Rectal smooth muscle tissue (tissue), 1 donor: ENCODE measurements at regions not wholly inside any gene's neighbourhood (a gene's known extent, or its start where the extent isn't known, plus 50 kb on each side); places are given as distances from the start of the nearest gene placed in this dataset.

Experiments
- H3K27ac ChIP-seq: one replicate; pipeline ENCODE4 v1.7.0; 2013; ENCODE audit warnings: low read depth, low read length, inconsistent platforms
- H3K27me3 ChIP-seq: one replicate; pipeline ENCODE4 v1.7.0; 2013; ENCODE audit warnings: low read length; ENCODE audit not compliant: control insufficient read depth, insufficient read depth
- H3K36me3 ChIP-seq: one replicate; pipeline ENCODE4 v1.7.0; 2013; ENCODE audit warnings: low read length; ENCODE audit not compliant: control insufficient read depth, insufficient read depth
- H3K4me1 ChIP-seq: one replicate; pipeline ENCODE4 v1.7.0; 2013; ENCODE audit warnings: low read length; ENCODE audit not compliant: control insufficient read depth, insufficient read depth
- H3K4me3 ChIP-seq: one replicate; pipeline ENCODE4 v1.7.0; 2013; ENCODE audit warnings: low read length
- H3K9ac ChIP-seq: one replicate; pipeline ENCODE4 v1.7.0; 2013; ENCODE audit warnings: low read length

GRCh38 chr16:6381896-6382295 lies 950.7 kb upstream of the RBFOX1 start:
- no peaks in the 10 kb centered on the region for H3K36me3 ChIP-seq
- H3K4me3 ChIP-seq: no peak overlapping the region
- H3K27me3 ChIP-seq: no peaks in the 10 kb centered on the region
- no peak overlapping the region for H3K9ac ChIP-seq
- no peaks in the 10 kb centered on the region for H3K4me1 ChIP-seq
- no peak overlapping the region for H3K27ac ChIP-seq

GRCh38 chr16:6377956-6378355 lies 954.7 kb upstream of the RBFOX1 start:
- H3K27ac ChIP-seq: no peak overlapping the region
- H3K4me3 ChIP-seq: no peak overlapping the region
- no peak overlapping the region for H3K9ac ChIP-seq
- H3K36me3 ChIP-seq: no peaks in the 10 kb centered on the region
- no peaks in the 10 kb centered on the region for H3K4me1 ChIP-seq
- no peaks in the 10 kb centered on the region for H3K27me3 ChIP-seq

GRCh38 chr16:6375465-6376075 lies 957.1 kb upstream of the RBFOX1 start:
- no peaks in the 10 kb centered on the region for H3K4me1 ChIP-seq
- H3K27ac ChIP-seq: no peak overlapping the region
- H3K4me3 ChIP-seq: no peak overlapping the region
- no peak overlapping the region for H3K9ac ChIP-seq
- no peaks in the 10 kb centered on the region for H3K36me3 ChIP-seq
- no peaks in the 10 kb centered on the region for H3K27me3 ChIP-seq

GRCh38 chr16:6374821-6375220 lies 957.8 kb upstream of the RBFOX1 start:
- H3K27me3 ChIP-seq: no peaks in the 10 kb centered on the region
- H3K36me3 ChIP-seq: no peaks in the 10 kb centered on the region
- H3K4me1 ChIP-seq: no peaks in the 10 kb centered on the region
- no peak overlapping the region for H3K4me3 ChIP-seq
- no peak overlapping the region for H3K27ac ChIP-seq
- no peak overlapping the region for H3K9ac ChIP-seq

GRCh38 chr16:6364846-6365245 lies 967.8 kb upstream of the RBFOX1 start:
- no peak overlapping the region for H3K4me3 ChIP-seq
- no peaks in the 10 kb centered on the region for H3K36me3 ChIP-seq
- no peaks in the 10 kb centered on the region for H3K27me3 ChIP-seq
- no peak overlapping the region for H3K9ac ChIP-seq
- H3K27ac ChIP-seq: no peak overlapping the region
- H3K4me1 ChIP-seq: no peaks in the 10 kb centered on the region

- H3K4me3 ChIP-seq: no peak overlapping the region
- no peak overlapping the region for H3K9ac ChIP-seq
- no peaks in the 10 kb centered on the region for H3K27me3 ChIP-seq
- no peak overlapping the region for H3K27ac ChIP-seq
- H3K4me1 ChIP-seq: no peaks in the 10 kb centered on the region
- H3K36me3 ChIP-seq: no peaks in the 10 kb centered on the region
Measured at GRCh38 chr16:6363896-6364607, 968.6 kb upstream of the RBFOX1 start.

- Histone ChIP-seq H3K9ac (no peak overlapping the region), H3K27ac (no peak overlapping the region), H3K4me1 (no peaks in the 10 kb centered on the region), H3K4me3 (no peak overlapping the region), H3K27me3 (no peaks in the 10 kb centered on the region), H3K36me3 (no peaks in the 10 kb centered on the region)
Measured at GRCh38 chr16:6363396-6363795, 969.2 kb upstream of the RBFOX1 start.

GRCh38 chr16:6362321-6362720 lies 970.3 kb upstream of the RBFOX1 start:
- Histone ChIP-seq H3K4me3 (no peak overlapping the region), H3K27me3 (no peaks in the 10 kb centered on the region), H3K9ac (no peak overlapping the region), H3K36me3 (no peaks in the 10 kb centered on the region), H3K4me1 (no peaks in the 10 kb centered on the region), H3K27ac (no peak overlapping the region)

GRCh38 chr16:6360641-6361040 lies 972.0 kb upstream of the RBFOX1 start:
- no peak overlapping the region for H3K9ac ChIP-seq
- no peak overlapping the region for H3K27ac ChIP-seq
- H3K36me3 ChIP-seq: no peaks in the 10 kb centered on the region
- H3K27me3 ChIP-seq: no peaks in the 10 kb centered on the region
- no peaks in the 10 kb centered on the region for H3K4me1 ChIP-seq
- no peak overlapping the region for H3K4me3 ChIP-seq

- Histone ChIP-seq H3K4me1 (no peaks in the 10 kb centered on the region), H3K4me3 (no peak overlapping the region), H3K36me3 (no peaks in the 10 kb centered on the region), H3K9ac (no peak overlapping the region), H3K27ac (no peak overlapping the region), H3K27me3 (no peaks in the 10 kb centered on the region)
Measured at GRCh38 chr16:6356911-6357310, 975.7 kb upstream of the RBFOX1 start.

GRCh38 chr16:6349725-6350124 lies 982.9 kb upstream of the RBFOX1 start:
- Histone ChIP-seq H3K4me3 (no peak overlapping the region), H3K27ac (no peak overlapping the region), H3K36me3 (no peaks in the 10 kb centered on the region), H3K9ac (no peak overlapping the region), H3K4me1 (no peaks in the 10 kb centered on the region), H3K27me3 (no peaks in the 10 kb centered on the region)

GRCh38 chr16:6345090-6345489 lies 987.6 kb upstream of the RBFOX1 start:
- H3K36me3 ChIP-seq: no peaks in the 10 kb centered on the region
- no peak overlapping the region for H3K9ac ChIP-seq
- H3K27me3 ChIP-seq: no peaks in the 10 kb centered on the region
- no peak overlapping the region for H3K27ac ChIP-seq
- H3K4me1 ChIP-seq: no peaks in the 10 kb centered on the region
- H3K4me3 ChIP-seq: no peak overlapping the region

GRCh38 chr16:6343157-6343556 lies 989.5 kb upstream of the RBFOX1 start:
- no peak overlapping the region for H3K9ac ChIP-seq
- no peaks in the 10 kb centered on the region for H3K4me1 ChIP-seq
- H3K27me3 ChIP-seq: no peaks in the 10 kb centered on the region
- no peaks in the 10 kb centered on the region for H3K36me3 ChIP-seq
- no peak overlapping the region for H3K27ac ChIP-seq
- no peak overlapping the region for H3K4me3 ChIP-seq
